HEK293 (cell line): ENCODE measurements at regions not wholly inside any gene's neighbourhood (a gene's known extent, or its start where the extent isn't known, plus 50 kb on each side); places are given as distances from the start of the nearest gene placed in this dataset.

Experiments used
- CTCF ChIA-PET: fragments of 350-600 bp; formaldehyde crosslinking; extraction: SDS; loops from one replicate; lab custom pipeline; 2021; ENCODE audit warnings: antibody characterized with exemption; lab: Yijun Ruan, JAX
- POLR2A ChIA-PET: fragments of 300-600 bp; formaldehyde crosslinking; extraction: SDS; loops from one replicate; lab custom pipeline; 2020; ENCODE audit warnings: antibody characterized with exemption, inconsistent platforms; lab: Yijun Ruan, JAX
- H3K27ac ChIP-seq: fragments of 200-500 bp; sonication (Bioruptor generic); 2 replicates; pipeline ENCODE4 v1.5.1; 2014; ENCODE audit warnings: low read depth, low read length, control low read depth, inconsistent platforms; ENCODE audit errors: extremely low read depth
- H3K36me3 ChIP-seq, 2 experiments: fragments of 200-500 bp in 1 of 2; sonication (Bioruptor generic) in 1 of 2; 1 replicate in 1 of 2; 2 replicates in 1 of 2; pipeline ENCODE4 v1.5.1; 2014 to 2017; ENCODE audit warnings: inconsistent platforms in 2 of 2, low read length in 2 of 2; ENCODE audit not compliant: control insufficient read depth in 2 of 2, insufficient read depth in 1 of 2
- H3K4me1 ChIP-seq: fragments of 200-500 bp; sonication (Bioruptor generic); 2 replicates; pipeline ENCODE4 v1.5.1; 2014; ENCODE audit warnings: mild to moderate bottlenecking, low read length, inconsistent platforms; ENCODE audit not compliant: control insufficient read depth, insufficient read depth
- H3K4me3 ChIP-seq: 2 replicates; pipeline ENCODE4 v1.5.1; 2011; ENCODE audit warnings: low read depth, mild to moderate bottlenecking, control low read depth, low read length, moderate library complexity
- H3K9me3 ChIP-seq: fragments of 200-500 bp; sonication (Bioruptor generic); 2 replicates; pipeline ENCODE4 v1.5.1; 2014; ENCODE audit warnings: low read depth, low read length, inconsistent platforms; ENCODE audit not compliant: control insufficient read depth, insufficient read depth
- BCL11A ChIP-seq: fragments of 450-650 bp; formaldehyde crosslinking; IDR thresholded peaks from 2 replicates; pipeline ENCODE4 v1.5.1; 2016; ENCODE audit warnings: low read depth, missing biosample characterization, missing genetic modification characterization
- HOXD13 ChIP-seq: sonication (generic); formaldehyde crosslinking; IDR thresholded peaks from 2 replicates; pipeline ENCODE4 v1.8.0; 2022; ENCODE audit warnings: missing genetic modification reagents, borderline replicate concordance
- IKZF3 ChIP-seq: fragments of 450-650 bp; IDR thresholded peaks from 2 replicates; pipeline ENCODE4 v1.5.0; 2018; ENCODE audit warnings: missing biosample characterization, mild to moderate bottlenecking, missing genetic modification characterization, moderate library complexity
- PBX3 ChIP-seq: sonication (generic); formaldehyde crosslinking; IDR thresholded peaks from 2 replicates; pipeline ENCODE4 v1.8.1; 2022; ENCODE audit warnings: mild to moderate bottlenecking, moderate library complexity, missing genetic modification reagents
- REPIN1 ChIP-seq: fragments of 450-650 bp; formaldehyde crosslinking; IDR thresholded peaks from 2 replicates; pipeline ENCODE4 v1.5.1; 2017; ENCODE audit warnings: missing biosample characterization, missing genetic modification characterization, low read depth
- SP7 ChIP-seq: fragments of 450-650 bp; formaldehyde crosslinking; IDR thresholded peaks from 2 replicates; pipeline ENCODE4 v1.5.1; 2016; ENCODE audit warnings: missing biosample characterization, missing genetic modification characterization
- ZBTB44 ChIP-seq: fragments of 450-650 bp; IDR thresholded peaks from 2 replicates; pipeline ENCODE4 v1.5.1; 2018; ENCODE audit warnings: missing biosample characterization, mild to moderate bottlenecking, missing genetic modification characterization
- ZNF121 ChIP-seq: fragments of 450-650 bp; formaldehyde crosslinking; IDR thresholded peaks from 2 replicates; pipeline ENCODE4 v1.5.1; 2016; ENCODE audit warnings: missing biosample characterization, missing genetic modification characterization
- ZNF146 ChIP-seq: fragments of 450-650 bp; formaldehyde crosslinking; IDR thresholded peaks from 2 replicates; pipeline ENCODE4 v1.5.1; 2016; ENCODE audit warnings: missing biosample characterization, missing genetic modification characterization
- ZNF157 ChIP-seq: fragments of 450-650 bp; formaldehyde crosslinking; IDR thresholded peaks from 2 replicates; pipeline ENCODE4 v1.5.1; 2016; ENCODE audit warnings: missing biosample characterization, missing genetic modification characterization
- ZNF26 ChIP-seq: fragments of 450-650 bp; formaldehyde crosslinking; IDR thresholded peaks from 2 replicates; pipeline ENCODE4 v1.5.1; 2016; ENCODE audit warnings: missing biosample characterization, missing genetic modification characterization
- ZNF280C ChIP-seq: fragments of 450-650 bp; formaldehyde crosslinking; IDR thresholded peaks from 2 replicates; pipeline ENCODE4 v1.5.1; 2016; ENCODE audit warnings: missing biosample characterization, missing genetic modification characterization
- ZNF366 ChIP-seq: fragments of 450-650 bp; formaldehyde crosslinking; conservative IDR thresholded peaks from 2 replicates; pipeline ENCODE4 v1.5.1; 2016; ENCODE audit warnings: missing biosample characterization, missing genetic modification characterization
- ZNF394 ChIP-seq: fragments of 450-650 bp; formaldehyde crosslinking; IDR thresholded peaks from 2 replicates; pipeline ENCODE4 v1.5.1; 2016; ENCODE audit warnings: missing biosample characterization, missing genetic modification characterization, mild to moderate bottlenecking, moderate library complexity, borderline replicate concordance
- ZNF560 ChIP-seq: fragments of 450-650 bp; formaldehyde crosslinking; IDR thresholded peaks from 2 replicates; pipeline ENCODE4 v1.5.1; 2017; ENCODE audit warnings: missing biosample characterization, missing genetic modification characterization, borderline replicate concordance
- ZNF596 ChIP-seq: fragments of 450-650 bp; IDR thresholded peaks from 2 replicates; pipeline ENCODE4 v1.5.0; 2018; ENCODE audit warnings: missing biosample characterization, mild to moderate bottlenecking, missing genetic modification characterization, moderate library complexity
- ZNF629 ChIP-seq: fragments of 450-650 bp; formaldehyde crosslinking; IDR thresholded peaks from 2 replicates; pipeline ENCODE4 v1.5.1; 2017; ENCODE audit warnings: missing biosample characterization, missing genetic modification characterization
- ZNF76 ChIP-seq: fragments of 450-650 bp; formaldehyde crosslinking; IDR thresholded peaks from 2 replicates; pipeline ENCODE4; 2016; ENCODE audit warnings: low read depth, missing biosample characterization, missing genetic modification characterization, borderline replicate concordance
- ZNF776 ChIP-seq: fragments of 450-650 bp; formaldehyde crosslinking; IDR thresholded peaks from 2 replicates; pipeline ENCODE4 v1.5.0; 2017; ENCODE audit warnings: missing biosample characterization, missing genetic modification characterization, borderline replicate concordance
- ZNF843 ChIP-seq: fragments of 450-650 bp; formaldehyde crosslinking; IDR thresholded peaks from 2 replicates; pipeline ENCODE4 v1.5.1; 2016; ENCODE audit warnings: missing biosample characterization, missing genetic modification characterization
- TF ChIP-seq, protein P1 (sequence below): fragments of 450-650 bp; formaldehyde crosslinking; IDR thresholded peaks from 2 replicates; pipeline ENCODE4 v1.5.1; 2017; ENCODE audit warnings: missing biosample characterization, missing genetic modification characterization
- TF ChIP-seq, protein P2 (sequence below): fragments of 450-650 bp; formaldehyde crosslinking; IDR thresholded peaks from 2 replicates; pipeline ENCODE4 v1.5.1; 2016; ENCODE audit warnings: missing biosample characterization, missing genetic modification characterization, low read depth

DNA sequence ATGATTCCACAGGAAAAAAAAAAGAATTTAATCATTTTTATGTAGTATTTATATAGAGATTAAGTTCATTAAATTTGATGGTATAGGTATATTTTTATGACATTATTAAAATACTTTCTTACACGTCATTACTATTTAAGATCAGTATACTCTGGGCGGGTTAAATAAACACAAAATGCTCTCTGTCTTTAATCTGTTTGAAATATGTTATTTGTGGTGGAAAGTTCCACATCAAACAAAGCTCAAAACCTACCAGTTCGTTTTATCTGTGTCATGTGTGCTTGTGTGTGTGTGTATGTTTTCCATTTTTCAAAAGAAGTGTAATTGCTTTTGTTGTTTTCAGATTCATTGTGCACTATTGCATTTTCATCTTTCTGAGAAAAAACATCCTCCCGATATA lies 488.5 kb downstream of the ANKRD7 start:
- Histone ChIP-seq H3K27ac (no peak overlapping the region), H3K9me3 (no peaks in the 10 kb centered on the region)
- TF ChIP-seq HOXD13 (CRISPR knock-in tag) (no peak), ZNF596 (tag by site-specific recombination) (no peak), BCL11A (tag by site-specific recombination) (no peak), IKZF3 (no peak), ZNF280C (tag by site-specific recombination) (no peak), ZBTB44 (tag by site-specific recombination) (no peak), ZNF157 (tag by site-specific recombination) (no peak)
- TF ChIP-seq, all 188 proteins: peak for 0
- no peaks in the 10 kb centered on the region for H3K36me3 ChIP-seq
- no peak overlapping the region for H3K4me3 ChIP-seq
- POLR2A ChIA-PET = no interaction called here
- CTCF ChIA-PET = no interaction called here
- no peaks in the 10 kb centered on the region for H3K4me1 ChIP-seq

DNA sequence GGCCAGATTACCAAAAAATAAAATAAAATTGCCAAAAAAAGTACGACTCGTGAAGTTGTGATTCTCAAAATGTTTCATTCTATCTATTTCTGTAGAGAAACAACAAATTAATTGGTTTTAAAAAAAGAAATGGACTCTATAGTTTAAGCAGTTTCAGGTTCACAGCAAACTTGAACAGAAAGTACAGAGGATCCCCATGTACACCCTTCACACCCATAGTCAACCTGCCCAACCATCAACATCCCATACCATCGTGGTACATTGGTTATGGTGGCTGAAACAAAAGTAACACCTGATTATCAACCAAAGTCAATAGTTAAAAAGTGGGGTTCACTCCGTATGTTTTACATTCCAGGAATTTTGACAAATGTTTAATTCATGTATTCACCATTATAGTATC lies 496.1 kb downstream of the ANKRD7 start:
- Histone ChIP-seq H3K4me1 (no peaks in the 10 kb centered on the region), H3K27ac (no peak overlapping the region), H3K9me3 (no peaks in the 10 kb centered on the region), H3K36me3 (no peaks in the 10 kb centered on the region), H3K4me3 (no peak overlapping the region)
- ChIA-PET POLR2A (no interaction called here), CTCF (no interaction called here)
- TF ChIP-seq ZNF560 (tag by site-specific recombination) (no peak), IKZF3 (no peak), ZNF26 (no peak), REPIN1 (tag by site-specific recombination) (no peak), ZNF843 (tag by site-specific recombination) (no peak), ZNF76 (tag by site-specific recombination) (no peak), ZNF394 (tag by site-specific recombination) (no peak), ZNF366 (tag by site-specific recombination) (no peak), PBX3 (CRISPR knock-in tag) (no peak), ZNF629 (no peak), ZNF157 (tag by site-specific recombination) (no peak), ZNF146 (tag by site-specific recombination) (no peak), ZNF776 (no peak), ZNF596 (tag by site-specific recombination) (no peak), ZNF121 (tag by site-specific recombination) (no peak), SP7 (tag by site-specific recombination) (no peak)
- TF ChIP-seq, protein P1, sequence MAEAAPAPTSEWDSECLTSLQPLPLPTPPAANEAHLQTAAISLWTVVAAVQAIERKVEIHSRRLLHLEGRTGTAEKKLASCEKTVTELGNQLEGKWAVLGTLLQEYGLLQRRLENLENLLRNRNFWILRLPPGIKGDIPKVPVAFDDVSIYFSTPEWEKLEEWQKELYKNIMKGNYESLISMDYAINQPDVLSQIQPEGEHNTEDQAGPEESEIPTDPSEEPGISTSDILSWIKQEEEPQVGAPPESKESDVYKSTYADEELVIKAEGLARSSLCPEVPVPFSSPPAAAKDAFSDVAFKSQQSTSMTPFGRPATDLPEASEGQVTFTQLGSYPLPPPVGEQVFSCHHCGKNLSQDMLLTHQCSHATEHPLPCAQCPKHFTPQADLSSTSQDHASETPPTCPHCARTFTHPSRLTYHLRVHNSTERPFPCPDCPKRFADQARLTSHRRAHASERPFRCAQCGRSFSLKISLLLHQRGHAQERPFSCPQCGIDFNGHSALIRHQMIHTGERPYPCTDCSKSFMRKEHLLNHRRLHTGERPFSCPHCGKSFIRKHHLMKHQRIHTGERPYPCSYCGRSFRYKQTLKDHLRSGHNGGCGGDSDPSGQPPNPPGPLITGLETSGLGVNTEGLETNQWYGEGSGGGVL (tag by site-specific recombination) = no peak
- TF ChIP-seq, protein P2, sequence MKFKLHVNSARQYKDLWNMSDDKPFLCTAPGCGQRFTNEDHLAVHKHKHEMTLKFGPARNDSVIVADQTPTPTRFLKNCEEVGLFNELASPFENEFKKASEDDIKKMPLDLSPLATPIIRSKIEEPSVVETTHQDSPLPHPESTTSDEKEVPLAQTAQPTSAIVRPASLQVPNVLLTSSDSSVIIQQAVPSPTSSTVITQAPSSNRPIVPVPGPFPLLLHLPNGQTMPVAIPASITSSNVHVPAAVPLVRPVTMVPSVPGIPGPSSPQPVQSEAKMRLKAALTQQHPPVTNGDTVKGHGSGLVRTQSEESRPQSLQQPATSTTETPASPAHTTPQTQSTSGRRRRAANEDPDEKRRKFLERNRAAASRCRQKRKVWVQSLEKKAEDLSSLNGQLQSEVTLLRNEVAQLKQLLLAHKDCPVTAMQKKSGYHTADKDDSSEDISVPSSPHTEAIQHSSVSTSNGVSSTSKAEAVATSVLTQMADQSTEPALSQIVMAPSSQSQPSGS (tag by site-specific recombination) = no peak
